Renal pelvis (tissue), 1 donor: ENCODE measurements at regions not wholly inside any gene's neighbourhood (a gene's known extent, or its start where the extent isn't known, plus 50 kb on each side); places are given as distances from the start of the nearest gene placed in this dataset.

ENCODE experiments used
- DNase-seq: peaks from one replicate; pipeline ENCODE4 v3.0.0-alpha.2; 2013

DNA sequence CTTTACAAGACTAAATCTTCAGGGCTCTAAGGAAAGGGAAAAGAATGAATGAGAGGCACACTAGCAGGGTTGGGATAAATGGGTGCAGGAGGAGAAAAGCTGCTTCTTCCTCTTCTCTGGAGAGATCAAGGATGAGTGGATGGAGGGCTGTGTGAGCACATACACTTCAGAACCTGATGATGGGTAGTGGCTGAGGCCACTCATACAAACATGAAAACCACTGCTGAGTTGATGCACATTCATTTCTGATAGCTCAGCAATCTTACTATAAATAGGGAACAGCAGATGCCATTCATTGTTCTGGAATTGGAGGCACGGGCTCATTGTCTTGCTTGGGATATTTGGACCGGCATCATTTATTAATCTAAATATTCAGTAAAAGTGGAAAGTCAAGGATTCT, 152.4 kb upstream of the KCTD1 start:
- no peak for DNase-seq

DNA sequence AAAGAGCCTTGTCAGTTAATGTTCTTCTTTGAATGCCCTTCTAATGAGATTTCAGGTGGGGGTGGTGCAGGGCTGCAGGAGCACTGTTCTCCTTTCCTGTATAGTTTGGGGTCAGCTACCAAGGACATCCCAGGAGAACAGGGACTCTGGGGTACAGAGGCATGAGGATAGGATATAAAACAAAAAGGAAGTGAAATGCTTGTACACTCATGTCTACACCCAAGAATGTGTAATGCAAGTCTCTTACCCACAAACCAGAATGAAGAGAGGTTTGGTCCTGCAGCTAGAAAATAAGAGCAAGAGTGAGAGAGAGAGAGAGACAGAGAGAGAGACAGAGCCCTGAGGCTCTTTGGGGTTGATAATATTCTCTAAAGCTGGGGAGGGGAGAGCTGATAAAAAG, 151.8 kb upstream of the KCTD1 start:
- no peak for DNase-seq

DNA sequence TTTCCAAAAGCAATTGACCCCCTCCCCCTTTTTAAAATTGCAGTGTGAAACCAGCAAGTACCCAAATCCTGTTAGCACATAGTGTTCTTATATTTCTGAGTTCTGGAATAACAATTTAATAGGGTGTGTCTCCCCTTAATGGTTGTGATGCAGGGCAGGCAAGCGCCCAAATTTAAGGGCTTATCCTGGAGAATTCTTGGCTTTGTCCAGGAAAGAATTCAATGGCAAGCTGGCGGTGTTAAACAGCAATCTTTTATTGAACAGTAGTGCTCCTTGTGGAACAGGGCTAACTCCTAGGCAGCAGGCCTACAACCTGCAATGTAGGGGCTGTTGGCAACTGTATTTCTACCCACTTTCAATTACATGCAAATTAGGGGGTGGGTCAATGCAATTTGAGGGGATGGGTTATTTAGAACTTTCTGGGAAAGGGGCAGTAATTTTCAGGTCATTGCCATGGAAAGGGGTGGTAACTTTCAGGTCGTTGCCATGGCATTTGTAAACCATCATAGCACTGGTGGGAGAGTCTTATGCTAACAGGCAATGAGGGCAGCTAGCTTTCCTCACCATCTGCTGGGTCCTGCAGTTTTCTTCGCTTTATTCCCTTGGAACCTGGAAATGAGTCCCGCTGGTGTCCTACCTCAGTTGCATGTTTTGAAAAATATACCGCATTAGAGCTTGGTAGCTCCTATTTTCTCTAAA, 149.0 kb upstream of the KCTD1 start:
- DNase-seq = no peak

DNA sequence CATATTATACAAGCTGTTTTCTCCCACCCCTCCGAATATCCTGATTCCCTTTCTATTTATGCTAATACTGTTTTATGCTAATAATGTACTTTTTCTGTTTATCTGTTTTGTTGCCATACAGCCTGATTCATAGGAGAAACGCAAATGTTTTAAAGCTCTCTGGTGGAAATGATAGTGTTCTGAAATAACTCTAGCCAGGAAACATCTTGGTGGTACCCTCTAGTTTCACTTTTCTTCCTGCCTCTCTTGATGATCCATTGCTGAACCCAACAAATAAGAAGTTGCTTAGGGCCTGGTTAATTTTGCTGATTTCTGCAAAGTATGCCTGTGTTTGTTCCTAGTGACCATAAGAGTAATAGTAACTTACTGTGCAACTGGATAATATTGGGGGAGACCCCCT, 148.4 kb upstream of the KCTD1 start:
- no peak for DNase-seq

DNA sequence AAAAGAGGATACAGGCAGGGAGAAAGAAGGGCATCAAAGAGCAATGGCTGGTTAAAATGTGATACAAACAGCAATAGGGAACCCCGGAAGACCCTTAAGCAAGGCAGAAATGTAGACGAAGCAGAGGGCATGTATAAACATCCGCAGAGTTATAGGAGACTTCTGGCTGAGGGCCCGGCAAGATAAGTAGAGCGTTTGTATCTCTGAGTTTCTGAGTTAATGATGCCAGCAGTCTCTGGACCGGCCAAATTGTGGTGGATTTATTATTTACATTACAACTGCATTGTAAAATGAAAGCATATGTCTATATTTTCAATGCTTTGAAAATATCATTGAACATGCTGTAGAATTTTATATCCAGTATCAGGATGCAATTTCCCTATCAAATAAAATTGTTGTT, 148.0 kb upstream of the KCTD1 start:
- DNase-seq = no peak

DNA sequence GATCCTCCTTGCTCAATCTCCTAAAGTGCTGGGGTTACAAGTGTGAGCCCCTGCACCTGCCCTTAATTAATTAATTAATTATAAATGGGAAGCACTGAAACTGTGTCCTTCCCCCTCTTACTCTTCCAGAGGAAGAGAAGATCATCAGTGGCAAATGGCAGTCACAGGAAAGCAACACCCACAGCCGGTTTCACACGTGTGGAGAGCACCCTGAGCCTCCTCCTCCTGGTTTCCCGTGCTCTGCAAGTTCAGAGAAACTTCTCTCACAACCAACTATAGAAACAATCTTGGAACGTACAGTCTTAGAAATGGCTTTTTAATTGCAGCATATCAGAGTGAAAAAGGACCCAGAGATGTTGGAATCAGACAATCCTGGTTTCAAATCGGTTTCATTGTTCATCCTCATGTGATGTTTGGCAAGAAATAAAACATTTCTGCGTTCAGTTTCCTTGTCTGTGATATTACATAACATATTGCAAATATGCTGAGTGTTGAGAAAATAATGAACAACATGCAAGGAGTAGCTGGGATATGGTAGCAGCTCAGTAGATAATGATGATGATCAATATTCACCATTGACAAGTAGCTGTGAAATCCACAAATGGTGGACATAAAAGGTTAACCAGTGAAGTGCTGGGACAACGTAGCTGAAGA, 141.0 kb upstream of the KCTD1 start:
- DNase-seq = no peak

DNA sequence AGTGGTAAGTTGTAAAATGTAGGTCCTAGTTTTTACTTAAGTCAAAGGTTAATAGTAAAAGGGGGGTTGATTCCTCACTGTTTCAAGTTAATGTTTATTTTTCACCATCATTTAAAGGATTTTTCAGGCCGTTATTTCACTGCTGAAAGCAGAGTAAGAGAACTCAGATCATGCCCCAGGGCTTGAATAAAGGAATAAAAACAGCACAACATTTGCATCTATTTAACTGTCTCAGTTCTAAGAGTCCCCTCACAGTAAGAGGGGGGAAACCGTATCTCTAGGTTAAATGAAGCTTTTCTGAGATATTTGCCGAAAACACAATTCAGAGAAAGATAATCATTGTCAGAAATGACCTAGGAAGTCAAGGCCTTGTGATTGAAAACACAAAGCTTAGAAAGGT, 138.2 kb upstream of the KCTD1 start:
- DNase-seq = no peak

DNA sequence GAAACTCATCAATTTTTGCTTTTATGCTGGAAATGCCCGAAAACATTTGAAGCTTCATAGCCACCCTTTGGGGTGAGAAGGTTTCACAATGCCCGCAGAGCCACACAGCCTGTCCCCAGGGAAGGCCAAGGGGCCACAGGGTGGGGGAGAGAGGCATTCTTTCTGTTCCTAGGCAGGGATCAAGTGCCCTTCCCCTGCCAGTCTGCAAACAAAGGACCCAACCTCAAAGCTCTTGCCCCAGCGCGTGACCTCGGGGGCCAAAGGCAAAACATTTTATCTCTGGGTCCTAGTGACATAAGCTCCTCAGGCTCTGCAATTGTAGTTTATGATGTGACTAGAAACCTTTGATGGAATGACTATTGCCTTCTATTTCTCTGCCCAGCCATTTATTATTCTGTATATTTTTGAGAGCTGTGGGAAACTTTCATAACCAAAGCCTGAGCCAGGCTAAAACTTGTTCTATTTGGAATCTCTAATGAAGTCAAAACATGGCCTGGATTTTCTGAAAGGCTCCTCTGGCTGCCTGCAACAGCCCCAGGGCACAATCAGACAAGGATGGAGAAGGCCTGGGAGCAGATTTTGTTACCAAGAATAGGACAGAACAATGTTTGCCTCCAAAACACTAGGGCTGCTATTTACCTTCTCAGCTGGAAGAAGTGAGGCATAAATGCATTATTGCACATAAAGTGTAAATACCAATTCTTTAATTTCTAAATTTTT, 137.2 kb upstream of the KCTD1 start:
- DNase-seq = no peak

DNA sequence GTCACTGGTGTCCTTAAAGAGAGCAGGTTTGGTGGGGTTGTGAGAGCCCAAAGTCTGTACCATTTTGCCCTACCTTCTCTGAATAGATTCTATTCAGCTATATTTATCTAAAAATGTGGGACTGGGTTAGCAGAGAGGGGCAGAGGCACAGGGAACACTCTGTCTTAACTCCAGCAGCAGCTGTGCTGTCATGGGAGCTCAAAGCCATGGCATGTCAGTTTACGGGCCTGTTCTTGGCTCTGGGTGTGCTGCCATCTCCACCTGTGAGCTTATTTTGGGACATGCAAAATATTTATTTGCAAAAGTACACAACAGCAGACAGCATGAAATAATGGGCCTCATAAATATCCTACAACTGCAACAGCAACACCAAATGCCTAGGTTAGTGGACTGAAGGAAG, 129.6 kb upstream of the KCTD1 start:
- no peak for DNase-seq

DNA sequence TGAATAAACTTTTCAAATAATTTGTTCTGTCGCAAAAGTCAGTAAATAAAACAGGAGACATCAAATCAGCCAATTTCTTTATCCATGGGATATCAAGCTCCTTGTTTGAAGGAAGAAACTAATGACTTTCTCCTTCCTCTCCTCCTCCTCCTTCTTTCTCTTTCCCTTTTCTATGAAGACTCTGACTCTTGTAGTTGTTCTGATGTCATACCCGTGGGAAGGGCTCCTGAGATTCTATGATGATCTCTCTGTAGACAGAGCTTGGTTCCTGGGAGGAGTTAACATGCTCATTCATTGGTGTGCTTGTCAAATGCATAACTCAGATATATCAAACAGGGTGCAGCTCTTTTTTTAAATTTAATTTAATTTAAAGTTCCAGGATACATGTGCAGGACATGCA, 118.7 kb upstream of the KCTD1 start:
- DNase-seq = no peak

DNA sequence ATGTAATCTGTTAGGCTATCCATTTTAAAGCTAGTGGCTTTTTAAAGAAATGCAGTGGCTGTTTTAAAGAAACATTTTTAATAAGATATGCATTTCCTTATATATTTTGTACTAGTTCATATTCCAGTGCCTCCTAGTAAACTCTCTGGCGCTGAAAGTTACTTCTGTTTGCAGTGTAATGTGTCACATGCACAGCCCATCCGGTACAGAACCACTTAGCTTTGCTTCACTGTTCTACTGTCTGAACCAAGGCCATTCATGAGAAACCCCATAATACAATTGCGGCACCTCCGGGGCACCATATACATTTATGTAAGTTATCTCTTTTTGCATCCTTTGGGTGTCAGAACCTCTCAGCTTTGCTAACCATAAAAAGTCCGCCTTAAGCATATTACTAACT, 114.6 kb upstream of the KCTD1 start:
- DNase-seq = no peak

DNA sequence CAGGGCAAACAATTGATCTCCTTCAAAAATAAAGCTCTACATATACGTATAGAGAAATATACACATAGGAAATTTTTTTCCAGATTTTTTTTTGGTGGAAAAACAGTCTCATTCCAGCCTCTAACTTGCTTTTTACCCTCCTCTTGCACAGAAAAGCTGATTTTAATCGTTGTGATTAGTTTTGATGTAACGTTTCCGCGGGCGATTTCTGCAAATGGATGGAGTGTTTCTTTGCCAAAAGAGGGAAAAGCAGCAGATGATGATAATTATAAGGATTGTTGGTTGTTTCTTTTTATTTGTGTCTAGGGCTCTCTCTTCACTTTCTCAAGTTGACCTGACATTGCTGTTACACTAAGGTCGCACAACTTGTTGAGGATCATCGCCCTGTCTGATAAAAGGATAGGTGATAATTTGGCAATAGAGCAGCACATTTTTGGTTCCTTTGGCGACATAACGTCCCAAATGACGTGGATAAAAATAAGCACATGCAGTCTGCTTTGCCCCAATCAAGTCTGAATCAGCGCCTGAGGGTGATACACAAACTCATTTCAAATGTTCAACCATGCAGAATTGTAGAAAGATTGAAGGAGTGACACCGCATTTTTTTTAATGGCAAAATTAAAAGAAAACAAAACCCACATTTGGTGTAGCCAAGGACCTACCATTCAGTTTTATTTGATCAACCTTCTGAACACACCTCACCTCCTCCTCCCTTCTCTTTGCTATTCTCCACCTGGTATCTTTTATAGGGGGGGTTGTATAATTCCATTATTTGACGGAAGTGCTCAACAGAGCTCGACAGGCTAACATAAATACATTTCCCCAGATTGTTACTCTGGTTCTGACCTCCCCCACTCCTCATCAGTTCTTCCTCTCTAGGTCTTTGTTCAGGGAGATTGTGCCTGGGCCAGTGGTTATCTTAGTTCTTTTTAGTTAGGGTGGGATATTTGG, 109.6 kb upstream of the KCTD1 start:
- no peak for DNase-seq

DNA sequence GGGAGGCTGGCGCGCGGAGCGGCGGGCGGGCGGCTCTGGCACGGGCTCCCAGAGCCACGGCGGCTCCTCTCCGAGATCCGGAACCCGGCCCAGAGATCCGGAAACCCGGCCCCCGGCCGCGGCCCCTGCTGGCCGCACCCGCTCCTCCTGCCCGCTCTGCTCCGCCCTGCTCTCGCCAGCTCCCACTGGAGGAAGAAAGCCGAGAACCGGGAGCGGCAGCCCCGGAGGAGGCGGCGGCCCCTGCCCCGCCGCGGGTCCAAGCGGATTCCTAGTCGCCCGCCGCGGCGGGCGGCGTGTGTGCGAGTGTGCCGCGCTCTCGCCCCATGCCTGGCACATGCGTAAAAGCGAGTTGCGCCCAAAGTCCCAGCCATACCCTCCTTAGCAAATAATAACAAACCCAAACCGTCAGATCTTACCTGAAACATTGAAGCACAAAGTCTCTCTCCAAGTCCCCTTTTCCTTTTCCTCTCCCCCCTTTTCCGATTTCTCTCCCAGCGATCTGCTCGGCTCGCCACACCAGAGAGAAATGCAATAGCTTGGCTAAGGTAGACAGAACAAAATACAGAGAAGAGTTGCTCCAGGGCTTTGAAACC, 108.7 kb upstream of the KCTD1 start:
- DNase-seq = peak; percentile 71

DNA sequence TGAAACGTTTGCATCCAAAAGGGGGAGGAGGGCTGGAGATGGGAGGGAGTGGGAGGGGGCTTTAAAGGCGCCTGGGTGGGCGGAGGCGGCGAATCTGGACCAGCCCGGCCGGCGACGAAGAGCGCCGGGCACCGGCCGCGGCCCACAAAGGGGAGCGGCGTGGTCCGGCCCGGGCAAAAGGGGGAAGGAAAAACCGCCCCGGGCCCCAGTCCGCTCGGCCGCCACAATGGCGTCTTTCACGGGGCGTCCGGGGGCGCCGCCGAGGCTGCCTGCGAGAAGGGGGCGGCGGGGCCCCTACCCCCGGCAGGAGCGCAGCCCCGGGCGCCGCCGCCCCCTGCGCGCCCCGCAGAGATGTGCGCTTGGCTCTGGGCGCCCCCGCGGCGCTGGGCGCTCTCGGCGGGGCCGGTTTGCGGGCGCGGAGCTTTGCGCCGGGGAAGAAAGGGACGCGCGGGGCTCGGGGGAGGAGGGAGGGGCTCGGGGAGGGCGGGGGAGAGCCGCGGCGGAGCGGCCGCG, 108.1 kb upstream of the KCTD1 start:
- no peak for DNase-seq

DNA sequence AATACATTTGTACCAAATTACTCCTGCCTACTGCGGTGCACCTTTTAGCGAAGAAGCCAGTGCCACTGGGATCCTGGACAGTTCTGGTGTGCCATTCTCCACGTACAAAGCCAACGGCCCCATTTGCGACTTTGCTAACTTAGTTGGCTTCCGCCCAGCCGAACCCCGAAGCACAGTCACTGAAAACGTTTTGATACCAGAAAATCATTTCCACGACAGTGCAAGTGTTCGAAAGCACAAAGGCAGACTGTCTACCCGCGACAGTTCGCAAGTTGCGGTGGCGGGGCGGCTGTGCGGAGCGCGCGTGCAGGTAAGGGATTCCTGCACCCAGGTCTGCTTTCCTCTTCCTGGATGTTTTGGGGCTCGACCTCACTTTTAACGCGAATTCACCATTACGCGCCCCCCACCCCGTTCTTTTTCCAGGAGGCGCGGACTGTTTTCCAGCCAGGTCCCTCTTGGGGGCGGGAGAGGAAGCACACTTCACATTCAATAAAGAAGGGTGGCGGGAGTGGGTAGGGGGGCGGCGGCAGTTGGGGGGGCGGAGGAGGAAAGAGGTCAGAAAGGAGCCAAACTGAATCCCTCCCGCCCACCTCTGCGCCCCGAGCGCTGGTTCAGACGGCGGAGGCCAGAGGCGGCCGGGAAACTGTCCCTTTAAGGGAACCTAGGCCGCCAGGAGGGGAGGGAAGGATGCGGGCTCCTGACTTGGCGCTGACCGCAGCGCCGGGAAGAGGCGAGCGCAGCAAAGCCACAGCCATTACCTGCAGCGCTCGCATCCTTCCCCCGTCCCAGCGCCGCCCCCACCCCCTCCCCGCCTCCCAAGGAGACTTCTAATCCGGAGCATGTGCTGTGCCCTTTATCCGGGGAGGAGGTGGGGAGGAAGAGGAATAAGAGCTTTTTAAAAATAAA, 107.4 kb upstream of the KCTD1 start:
- DNase-seq = peak; percentile 70

DNA sequence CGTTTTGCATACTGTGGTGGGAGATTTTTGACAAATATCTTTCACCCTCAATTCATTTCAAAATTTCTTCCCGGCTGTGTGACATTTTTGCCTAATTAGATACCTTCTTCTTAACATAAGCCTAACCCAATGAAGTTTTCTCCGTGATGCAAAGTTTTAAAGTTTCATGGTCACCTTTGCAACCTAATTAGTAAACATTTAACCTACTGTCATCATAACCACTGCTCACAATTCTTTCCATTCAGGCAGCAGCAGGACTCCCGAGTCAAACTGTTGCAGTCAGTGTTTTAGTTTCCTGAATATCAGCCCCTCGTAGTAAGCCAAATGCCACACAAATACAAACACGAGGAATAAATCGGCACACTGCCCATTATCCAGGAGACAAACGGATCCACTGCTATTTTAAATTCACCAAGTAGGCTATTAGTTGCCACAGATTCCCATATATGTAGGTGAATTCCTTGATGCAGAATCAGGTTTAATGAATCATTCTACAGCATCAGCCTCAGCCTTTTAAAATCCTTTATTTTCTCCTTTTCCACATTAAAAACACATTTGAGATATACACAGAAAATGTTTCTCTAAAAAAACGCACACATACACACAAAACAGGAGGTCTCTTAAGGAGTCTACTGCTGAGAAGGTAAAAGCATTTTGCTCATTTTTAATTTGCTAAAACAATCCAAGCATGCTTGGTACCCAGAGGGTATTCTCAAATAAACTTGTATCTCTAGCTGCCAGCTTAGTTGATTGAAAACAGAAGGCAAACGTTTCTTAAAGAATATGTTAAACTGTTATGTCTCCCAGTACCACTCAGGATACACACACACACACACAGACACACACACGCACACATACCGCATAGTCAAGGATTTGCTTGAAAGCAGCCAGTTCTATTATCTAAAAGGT, 106.5 kb upstream of the KCTD1 start:
- DNase-seq = no peak

DNA sequence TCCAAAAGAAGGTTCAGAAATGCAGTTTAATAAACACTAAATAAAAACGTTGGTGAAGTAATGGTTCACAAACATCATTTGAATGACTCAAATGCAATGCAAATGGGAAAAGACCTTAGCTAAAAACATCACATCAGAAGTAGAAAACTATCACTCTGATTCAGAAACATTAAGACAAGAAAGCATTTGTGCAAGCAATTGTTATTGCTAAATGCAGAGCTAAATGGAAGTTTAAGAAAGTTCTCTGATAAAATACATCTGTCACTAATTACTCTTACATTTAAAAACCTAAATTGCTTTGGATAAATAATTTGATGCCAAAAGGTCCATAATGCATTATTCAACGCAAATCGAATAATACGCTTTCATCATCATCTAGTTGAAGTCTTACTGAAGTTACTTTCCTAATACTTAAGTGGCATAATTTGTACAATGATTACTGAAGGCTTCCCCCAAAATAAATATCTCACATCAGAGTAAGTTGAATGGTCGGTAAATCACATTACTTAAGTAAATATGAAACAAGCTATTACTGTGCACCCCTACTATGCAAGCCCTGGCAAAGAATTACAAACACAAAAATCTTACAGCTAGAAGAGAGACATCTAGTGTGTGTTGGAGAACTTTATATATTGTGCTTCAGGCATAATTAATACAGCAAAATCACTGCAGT, 105.7 kb upstream of the KCTD1 start:
- no peak for DNase-seq

DNA sequence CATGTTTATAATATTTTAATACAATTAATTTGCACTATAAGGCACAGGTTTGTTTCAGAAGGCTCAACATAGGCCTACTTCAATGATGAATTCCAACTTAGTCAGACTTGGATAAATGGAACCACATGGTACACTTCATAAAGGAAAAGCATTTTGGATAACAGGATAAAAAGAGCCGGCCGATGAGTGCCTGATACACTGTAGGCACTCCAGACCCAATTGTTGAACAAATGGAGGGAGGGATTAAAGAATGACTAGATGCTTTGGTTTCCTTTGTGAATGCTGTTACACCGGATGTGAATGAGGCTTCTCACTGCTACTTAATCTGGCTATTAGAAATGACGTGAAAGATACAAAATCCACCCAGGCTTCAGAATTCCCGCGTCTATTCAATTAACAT, 104.1 kb upstream of the KCTD1 start:
- no peak for DNase-seq
